ENCODE measurements at regions not wholly inside any gene's neighbourhood (a gene's known extent, or its start where the extent isn't known, plus 50 kb on each side); places are given as distances from the start of the nearest gene placed in this dataset.
"Not testable (repeated sequence)": the region's sequence is repeated elsewhere in the genome, so short reads cannot be mapped to it uniquely, and the experiment has no call there.

DNA sequence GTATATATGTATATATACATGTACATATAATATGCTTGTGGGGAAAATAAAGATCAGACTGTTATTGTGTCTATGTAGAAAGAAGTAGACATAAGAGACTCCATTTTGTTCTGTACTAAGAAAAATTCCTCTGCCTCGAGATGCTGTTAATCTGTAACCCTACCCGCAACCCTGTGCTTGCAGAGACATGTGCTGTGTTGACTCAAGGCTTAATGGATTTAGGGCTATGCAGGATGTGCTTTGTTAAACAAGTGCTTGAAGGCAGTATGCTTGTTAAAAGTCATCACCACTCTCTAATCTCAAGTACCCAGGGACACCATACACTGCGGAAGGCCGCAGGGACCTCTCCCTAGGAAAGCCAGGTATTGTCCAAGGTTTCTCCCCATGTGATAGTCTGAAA lies 972.9 kb downstream of the GALC start:
- TF ChIP-seq, protein P1, sequence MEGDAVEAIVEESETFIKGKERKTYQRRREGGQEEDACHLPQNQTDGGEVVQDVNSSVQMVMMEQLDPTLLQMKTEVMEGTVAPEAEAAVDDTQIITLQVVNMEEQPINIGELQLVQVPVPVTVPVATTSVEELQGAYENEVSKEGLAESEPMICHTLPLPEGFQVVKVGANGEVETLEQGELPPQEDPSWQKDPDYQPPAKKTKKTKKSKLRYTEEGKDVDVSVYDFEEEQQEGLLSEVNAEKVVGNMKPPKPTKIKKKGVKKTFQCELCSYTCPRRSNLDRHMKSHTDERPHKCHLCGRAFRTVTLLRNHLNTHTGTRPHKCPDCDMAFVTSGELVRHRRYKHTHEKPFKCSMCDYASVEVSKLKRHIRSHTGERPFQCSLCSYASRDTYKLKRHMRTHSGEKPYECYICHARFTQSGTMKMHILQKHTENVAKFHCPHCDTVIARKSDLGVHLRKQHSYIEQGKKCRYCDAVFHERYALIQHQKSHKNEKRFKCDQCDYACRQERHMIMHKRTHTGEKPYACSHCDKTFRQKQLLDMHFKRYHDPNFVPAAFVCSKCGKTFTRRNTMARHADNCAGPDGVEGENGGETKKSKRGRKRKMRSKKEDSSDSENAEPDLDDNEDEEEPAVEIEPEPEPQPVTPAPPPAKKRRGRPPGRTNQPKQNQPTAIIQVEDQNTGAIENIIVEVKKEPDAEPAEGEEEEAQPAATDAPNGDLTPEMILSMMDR (IDR thresholded peaks at IDR 0.05; ENCODE audit: extremely low read depth in 1 of 2, insufficient read depth in 1 of 2, low read depth in 1 of 2, low read length in 2 of 2) = not testable (repeated sequence)
- not testable (repeated sequence) for TF ChIP-seq POLR2AphosphoS5 (IDR thresholded peaks at IDR 0.05; ENCODE audit: insufficient read depth, low read depth, low read length); POLR2A (IDR thresholded peaks at IDR 0.05; ENCODE audit: low read depth, low read length); JUN (IDR thresholded peaks at IDR 0.05; ENCODE audit: borderline replicate concordance, insufficient read depth, insufficient read length, low read depth); GATA2 (IDR thresholded peaks at IDR 0.05; ENCODE audit: insufficient read depth, insufficient read length, low read depth, low read length); FOS (IDR thresholded peaks at IDR 0.05; ENCODE audit: borderline replicate concordance, insufficient read depth, low read length)
